ENCODE measurements at regions not wholly inside any gene's neighbourhood (a gene's known extent, or its start where the extent isn't known, plus 50 kb on each side); places are given as distances from the start of the nearest gene placed in this dataset.

DNA sequence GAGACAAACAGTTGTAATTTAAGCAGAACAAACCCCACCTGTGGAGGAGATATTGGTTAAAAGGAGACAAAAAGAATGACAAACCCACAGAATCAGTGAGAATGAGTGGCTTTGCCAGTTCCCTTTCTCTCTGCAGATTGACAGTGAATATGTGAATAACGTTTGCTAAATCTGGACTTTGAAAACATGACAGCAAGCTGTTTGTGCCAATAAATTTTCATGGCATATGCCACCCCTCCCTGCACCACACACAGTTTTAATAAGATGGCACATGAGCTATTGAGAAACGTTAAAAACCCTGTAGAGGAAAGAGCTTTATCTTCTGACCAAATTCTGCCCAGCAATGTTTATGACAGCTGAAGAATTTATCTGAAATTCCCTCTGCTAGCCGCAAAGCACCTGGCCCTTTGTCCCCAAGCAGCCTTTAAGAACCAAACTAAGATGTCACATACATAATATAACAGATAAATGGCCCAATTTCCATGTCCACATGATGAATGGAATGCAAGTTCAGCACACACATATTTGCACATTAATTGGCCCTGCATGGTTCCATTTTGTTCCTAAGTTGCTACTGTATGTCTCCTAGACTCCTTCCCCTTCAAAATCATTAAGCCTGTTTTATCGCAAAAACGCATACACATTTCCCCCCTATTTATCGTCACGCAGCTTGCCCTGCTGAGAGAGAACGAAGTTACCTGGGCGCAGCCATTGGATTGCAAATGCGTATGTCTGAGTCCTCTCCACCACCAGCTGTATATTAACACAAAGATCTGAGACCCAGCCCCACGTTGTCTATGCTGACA is 773.5 kb upstream of the EEF2KMT start:
- TF ChIP-seq, protein P1, sequence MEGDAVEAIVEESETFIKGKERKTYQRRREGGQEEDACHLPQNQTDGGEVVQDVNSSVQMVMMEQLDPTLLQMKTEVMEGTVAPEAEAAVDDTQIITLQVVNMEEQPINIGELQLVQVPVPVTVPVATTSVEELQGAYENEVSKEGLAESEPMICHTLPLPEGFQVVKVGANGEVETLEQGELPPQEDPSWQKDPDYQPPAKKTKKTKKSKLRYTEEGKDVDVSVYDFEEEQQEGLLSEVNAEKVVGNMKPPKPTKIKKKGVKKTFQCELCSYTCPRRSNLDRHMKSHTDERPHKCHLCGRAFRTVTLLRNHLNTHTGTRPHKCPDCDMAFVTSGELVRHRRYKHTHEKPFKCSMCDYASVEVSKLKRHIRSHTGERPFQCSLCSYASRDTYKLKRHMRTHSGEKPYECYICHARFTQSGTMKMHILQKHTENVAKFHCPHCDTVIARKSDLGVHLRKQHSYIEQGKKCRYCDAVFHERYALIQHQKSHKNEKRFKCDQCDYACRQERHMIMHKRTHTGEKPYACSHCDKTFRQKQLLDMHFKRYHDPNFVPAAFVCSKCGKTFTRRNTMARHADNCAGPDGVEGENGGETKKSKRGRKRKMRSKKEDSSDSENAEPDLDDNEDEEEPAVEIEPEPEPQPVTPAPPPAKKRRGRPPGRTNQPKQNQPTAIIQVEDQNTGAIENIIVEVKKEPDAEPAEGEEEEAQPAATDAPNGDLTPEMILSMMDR (IDR thresholded peaks at IDR 0.05), result no peak
- no peak for TF ChIP-seq POLR2A (IDR thresholded peaks at IDR 0.05)
